22Rv1 (cell line): ENCODE measurements at regions not wholly inside any gene's neighbourhood (a gene's known extent, or its start where the extent isn't known, plus 50 kb on each side); places are given as distances from the start of the nearest gene placed in this dataset.

ENCODE experiments used
- ZFX ChIP-seq: fragments of 450-650 bp; IDR thresholded peaks from 2 replicates; pipeline ENCODE4 v1.6.1; 2017; ENCODE audit warnings: antibody characterized with exemption, borderline replicate concordance
- TF ChIP-seq, protein P1 (sequence below): fragments of 450-650 bp; IDR thresholded peaks from 2 replicates; pipeline ENCODE4 v1.5.1; 2017; ENCODE audit warnings: mild to moderate bottlenecking

GRCh38 chr7:89797965-89798598 is 356.2 kb upstream of the STEAP1 start:
- TF ChIP-seq, protein P1, sequence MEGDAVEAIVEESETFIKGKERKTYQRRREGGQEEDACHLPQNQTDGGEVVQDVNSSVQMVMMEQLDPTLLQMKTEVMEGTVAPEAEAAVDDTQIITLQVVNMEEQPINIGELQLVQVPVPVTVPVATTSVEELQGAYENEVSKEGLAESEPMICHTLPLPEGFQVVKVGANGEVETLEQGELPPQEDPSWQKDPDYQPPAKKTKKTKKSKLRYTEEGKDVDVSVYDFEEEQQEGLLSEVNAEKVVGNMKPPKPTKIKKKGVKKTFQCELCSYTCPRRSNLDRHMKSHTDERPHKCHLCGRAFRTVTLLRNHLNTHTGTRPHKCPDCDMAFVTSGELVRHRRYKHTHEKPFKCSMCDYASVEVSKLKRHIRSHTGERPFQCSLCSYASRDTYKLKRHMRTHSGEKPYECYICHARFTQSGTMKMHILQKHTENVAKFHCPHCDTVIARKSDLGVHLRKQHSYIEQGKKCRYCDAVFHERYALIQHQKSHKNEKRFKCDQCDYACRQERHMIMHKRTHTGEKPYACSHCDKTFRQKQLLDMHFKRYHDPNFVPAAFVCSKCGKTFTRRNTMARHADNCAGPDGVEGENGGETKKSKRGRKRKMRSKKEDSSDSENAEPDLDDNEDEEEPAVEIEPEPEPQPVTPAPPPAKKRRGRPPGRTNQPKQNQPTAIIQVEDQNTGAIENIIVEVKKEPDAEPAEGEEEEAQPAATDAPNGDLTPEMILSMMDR, result no peak
- no peak for TF ChIP-seq ZFX
